Chondrocyte (in vitro differentiated cells): ENCODE measurements at regions not wholly inside any gene's neighbourhood (a gene's known extent, or its start where the extent isn't known, plus 50 kb on each side); places are given as distances from the start of the nearest gene placed in this dataset.
"Not testable (repeated sequence)": the region's sequence is repeated elsewhere in the genome, so short reads cannot be mapped to it uniquely, and the experiment has no call there.

Experiments
- DNase-seq: peaks from one replicate; pipeline ENCODE4 v3.0.0; 2021; ENCODE audit warnings: mixed read lengths, low spot score
- H3K27ac Mint-ChIP-seq: one replicate; pipeline ENCODE4 v1.8.0; 2021; ENCODE audit warnings: mild to moderate bottlenecking, moderate library complexity, mixed read lengths; ENCODE audit not compliant: unreplicated experiment
- H3K27me3 Mint-ChIP-seq: 2 replicates; pipeline ENCODE4 v1.8.0; 2021; ENCODE audit warnings: low read depth, mixed read lengths
- H3K36me3 Mint-ChIP-seq: 2 replicates; pipeline ENCODE4 v1.8.0; 2021; ENCODE audit warnings: low read depth, mixed read lengths
- H3K4me1 Mint-ChIP-seq: 2 replicates; pipeline ENCODE4 v1.8.0; 2021; ENCODE audit warnings: low read depth, mild to moderate bottlenecking, mixed read lengths
- H3K4me3 Mint-ChIP-seq: one replicate; pipeline ENCODE4 v1.8.0; 2021; ENCODE audit warnings: mild to moderate bottlenecking, moderate library complexity, mixed read lengths; ENCODE audit not compliant: unreplicated experiment
- H3K9me3 Mint-ChIP-seq: 2 replicates; pipeline ENCODE4 v1.8.0; 2021; ENCODE audit warnings: low read depth, mixed read lengths
- TF ChIP-seq, protein P1 (sequence below): fragments of 200-600 bp; sonication (generic); IDR thresholded peaks from 2 replicates; pipeline ENCODE4 v1.5.0; 2021; ENCODE audit warnings: antibody characterized with exemption, mild to moderate bottlenecking, moderate library complexity

DNA sequence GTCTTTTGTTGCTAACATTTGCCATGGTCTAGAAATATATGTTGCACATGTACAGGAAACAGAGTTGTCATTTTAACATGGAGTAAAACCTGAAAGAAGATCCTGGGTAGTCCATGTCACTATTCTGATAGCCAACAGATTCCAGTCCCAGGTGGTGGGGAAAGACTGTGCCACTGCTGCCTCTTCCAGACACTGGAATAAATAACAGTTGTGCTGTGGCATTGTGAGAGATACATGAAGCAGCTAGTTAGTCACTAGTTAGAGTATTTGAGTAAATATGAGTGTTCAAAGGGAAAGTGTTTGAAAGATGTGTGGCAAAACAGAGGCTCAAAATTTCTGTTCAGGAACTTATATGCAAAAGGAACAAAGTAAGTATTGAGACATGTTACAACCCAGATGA lies 1408.3 kb downstream of the EFNA5 start:
- Mint-ChIP-seq H3K27me3 (no peaks in the 10 kb centered on the region), H3K4me3 (no peak overlapping the region), H3K27ac (no peak overlapping the region), H3K9me3 (peaks cover 2% of the 10 kb centered on the region), H3K36me3 (no peaks in the 10 kb centered on the region), H3K4me1 (peaks cover 4% of the 10 kb centered on the region)
- DNase-seq = no peak
- TF ChIP-seq, protein P1, sequence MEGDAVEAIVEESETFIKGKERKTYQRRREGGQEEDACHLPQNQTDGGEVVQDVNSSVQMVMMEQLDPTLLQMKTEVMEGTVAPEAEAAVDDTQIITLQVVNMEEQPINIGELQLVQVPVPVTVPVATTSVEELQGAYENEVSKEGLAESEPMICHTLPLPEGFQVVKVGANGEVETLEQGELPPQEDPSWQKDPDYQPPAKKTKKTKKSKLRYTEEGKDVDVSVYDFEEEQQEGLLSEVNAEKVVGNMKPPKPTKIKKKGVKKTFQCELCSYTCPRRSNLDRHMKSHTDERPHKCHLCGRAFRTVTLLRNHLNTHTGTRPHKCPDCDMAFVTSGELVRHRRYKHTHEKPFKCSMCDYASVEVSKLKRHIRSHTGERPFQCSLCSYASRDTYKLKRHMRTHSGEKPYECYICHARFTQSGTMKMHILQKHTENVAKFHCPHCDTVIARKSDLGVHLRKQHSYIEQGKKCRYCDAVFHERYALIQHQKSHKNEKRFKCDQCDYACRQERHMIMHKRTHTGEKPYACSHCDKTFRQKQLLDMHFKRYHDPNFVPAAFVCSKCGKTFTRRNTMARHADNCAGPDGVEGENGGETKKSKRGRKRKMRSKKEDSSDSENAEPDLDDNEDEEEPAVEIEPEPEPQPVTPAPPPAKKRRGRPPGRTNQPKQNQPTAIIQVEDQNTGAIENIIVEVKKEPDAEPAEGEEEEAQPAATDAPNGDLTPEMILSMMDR = no peak

DNA sequence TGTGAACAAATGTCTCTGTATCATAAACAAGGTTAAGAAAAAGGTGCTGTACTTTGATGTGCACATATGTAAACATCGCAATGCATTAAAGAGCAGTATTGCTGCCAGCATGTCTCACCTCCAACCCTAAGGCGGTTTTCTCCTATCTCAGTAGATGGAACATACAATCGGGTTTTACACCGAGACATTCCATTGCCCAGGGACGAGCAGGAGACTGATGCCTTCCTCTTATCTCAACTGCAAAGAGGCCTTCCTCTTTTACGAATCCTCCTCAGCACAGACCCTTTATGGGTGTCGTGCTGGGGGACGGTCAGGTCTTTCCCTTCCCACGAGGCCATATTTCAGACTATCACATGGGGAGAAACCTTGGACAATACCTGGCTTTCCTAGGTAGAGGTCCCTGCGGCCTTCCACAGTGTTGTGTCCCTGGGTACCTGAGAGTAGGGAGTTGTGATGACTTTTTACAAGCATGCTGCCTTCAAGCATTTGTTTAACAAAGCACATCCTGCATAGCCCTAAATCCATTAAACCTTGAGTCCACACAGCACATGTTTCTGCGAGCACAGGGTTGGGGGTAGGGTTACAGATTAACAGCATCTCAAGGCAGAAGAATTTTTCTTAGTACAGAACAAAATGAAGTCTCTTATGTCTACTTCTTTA lies 1411.2 kb downstream of the EFNA5 start:
- not testable (repeated sequence) for H3K36me3 Mint-ChIP-seq, H3K27ac Mint-ChIP-seq, H3K9me3 Mint-ChIP-seq, H3K4me1 Mint-ChIP-seq, H3K4me3 Mint-ChIP-seq, DNase-seq, H3K27me3 Mint-ChIP-seq

DNA sequence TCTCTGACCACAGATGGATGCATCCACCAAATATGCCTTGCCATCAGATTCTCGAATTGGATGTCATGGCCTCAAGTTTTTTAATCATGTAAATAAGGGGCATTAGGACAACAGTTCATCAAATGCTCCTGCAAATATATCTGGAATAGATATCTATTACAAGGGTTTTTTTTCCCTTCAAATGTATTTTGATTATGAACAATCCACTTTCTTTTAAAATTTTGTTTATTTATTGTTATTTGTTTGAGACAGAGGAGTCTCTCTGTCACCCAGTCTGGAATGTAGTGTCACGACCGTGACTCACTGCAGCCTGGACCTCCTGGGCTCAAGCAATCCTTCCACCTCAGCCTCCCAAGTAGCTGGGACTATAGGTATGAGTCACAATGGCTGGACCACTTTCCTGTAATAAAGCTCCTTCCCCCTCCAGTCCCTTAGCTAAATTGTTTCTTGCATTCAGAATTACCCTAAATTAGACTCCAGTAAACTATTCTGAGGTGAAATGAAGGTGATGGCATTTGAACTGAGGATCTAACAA lies 1412.1 kb downstream of the EFNA5 start:
- peaks cover 4% of the 10 kb centered on the region for H3K4me1 Mint-ChIP-seq
- no peak for DNase-seq
- no peak overlapping the region for H3K27ac Mint-ChIP-seq
- H3K36me3 Mint-ChIP-seq = peaks cover 2% of the 10 kb centered on the region
- no peaks in the 10 kb centered on the region for H3K27me3 Mint-ChIP-seq
- H3K4me3 Mint-ChIP-seq = no peak overlapping the region
- TF ChIP-seq, protein P1 = no peak
- H3K9me3 Mint-ChIP-seq = peaks cover 9% of the 10 kb centered on the region

DNA sequence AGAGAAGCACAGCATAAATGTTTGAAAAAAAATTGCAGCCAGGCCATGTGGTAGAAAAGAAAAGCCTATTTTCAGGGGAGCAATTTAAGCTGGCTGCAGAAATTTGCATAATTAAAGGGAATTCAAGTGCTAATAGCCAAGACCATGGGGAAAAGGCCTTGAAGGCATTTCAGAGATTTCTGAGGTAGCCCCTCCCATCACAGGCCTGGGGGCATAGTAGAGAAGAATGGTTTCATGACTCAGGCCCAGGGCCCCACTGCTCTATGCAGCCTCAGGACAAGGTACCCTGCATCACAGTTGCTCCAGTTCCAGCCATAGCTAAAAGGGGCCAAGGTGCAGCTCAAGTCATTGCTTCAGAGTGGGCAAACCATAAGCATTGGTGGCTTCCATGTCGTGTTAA lies 1416.0 kb downstream of the EFNA5 start:
- no peak for DNase-seq
- Mint-ChIP-seq H3K36me3 (peaks cover 2% of the 10 kb centered on the region), H3K9me3 (peaks cover 11% of the 10 kb centered on the region), H3K27me3 (no peaks in the 10 kb centered on the region), H3K4me1 (peaks cover 4% of the 10 kb centered on the region), H3K27ac (no peak overlapping the region), H3K4me3 (no peak overlapping the region)
- TF ChIP-seq, protein P1 = no peak

DNA sequence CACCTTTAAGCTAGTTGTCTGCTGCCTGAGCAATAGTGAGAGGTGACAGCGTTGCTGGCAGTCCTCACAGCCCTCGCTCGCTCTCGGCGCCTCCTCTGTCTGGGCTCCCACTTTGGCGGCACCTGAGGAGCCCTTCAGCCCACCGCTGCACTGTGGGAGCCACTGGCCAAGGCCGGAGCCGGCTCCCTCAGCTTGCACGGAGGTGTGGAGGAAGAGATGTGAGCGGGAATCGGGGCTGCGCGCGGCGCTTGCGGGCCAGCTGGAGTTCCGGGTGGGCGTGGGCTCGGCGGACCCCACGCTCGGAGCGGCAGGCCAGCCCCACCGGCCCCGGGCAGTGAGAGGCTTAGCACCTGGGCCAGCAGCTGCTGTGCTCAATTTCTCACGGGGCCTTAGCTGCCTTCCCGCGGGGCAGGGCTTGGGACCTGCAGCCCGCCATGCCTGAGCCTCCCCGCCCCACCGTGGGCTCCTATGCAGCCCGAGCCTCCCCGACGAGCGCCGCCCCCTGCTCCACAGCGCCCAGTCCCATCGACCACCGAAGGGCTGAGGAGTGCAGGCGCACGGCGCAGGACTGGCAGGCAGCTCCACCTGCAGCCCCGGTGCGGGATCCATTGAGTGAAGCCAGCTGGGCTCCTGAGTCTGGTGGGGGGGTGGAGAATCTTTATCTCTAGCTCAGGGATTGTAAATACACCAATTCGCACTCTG lies 1424.5 kb downstream of the EFNA5 start:
- H3K4me1 Mint-ChIP-seq, H3K4me3 Mint-ChIP-seq, H3K36me3 Mint-ChIP-seq, DNase-seq, H3K27me3 Mint-ChIP-seq, H3K27ac Mint-ChIP-seq, H3K9me3 Mint-ChIP-seq: not testable (repeated sequence)

DNA sequence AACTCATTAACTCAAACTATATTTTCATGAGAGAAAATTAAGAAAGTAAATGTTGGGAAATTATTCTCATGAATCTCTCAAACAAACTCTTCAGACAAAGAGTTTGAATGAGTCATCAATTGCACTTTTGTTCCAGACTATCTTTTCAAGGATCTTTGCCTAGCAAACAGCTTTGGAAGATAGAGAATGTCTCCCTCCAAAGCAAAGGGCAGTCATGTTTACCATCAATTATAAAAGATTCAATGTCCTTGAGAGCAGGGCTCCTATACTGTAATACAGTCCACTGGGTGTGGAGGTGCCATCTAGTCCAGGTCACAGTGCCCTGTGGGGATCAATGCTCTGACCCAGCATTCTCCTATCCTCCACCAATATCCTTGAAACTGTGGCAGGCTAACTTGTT lies 1429.3 kb downstream of the EFNA5 start:
- H3K36me3 Mint-ChIP-seq = no peaks in the 10 kb centered on the region
- no peak overlapping the region for H3K27ac Mint-ChIP-seq
- no peaks in the 10 kb centered on the region for H3K27me3 Mint-ChIP-seq
- no peaks in the 10 kb centered on the region for H3K9me3 Mint-ChIP-seq
- no peaks in the 10 kb centered on the region for H3K4me1 Mint-ChIP-seq
- TF ChIP-seq, protein P1 = no peak
- no peak for DNase-seq
- no peak overlapping the region for H3K4me3 Mint-ChIP-seq
